VCaP (cell line): ENCODE measurements at regions not wholly inside any gene's neighbourhood (a gene's known extent, or its start where the extent isn't known, plus 50 kb on each side); places are given as distances from the start of the nearest gene placed in this dataset.

Experiments used
- H3K27ac ChIP-seq: fragments of 450-650 bp; 2 replicates; pipeline ENCODE4 v1.5.1; 2017
- CTCF ChIP-seq: fragments of 450-650 bp; conservative IDR thresholded peaks from 2 replicates; pipeline ENCODE4 v1.5.1; 2017; ENCODE audit warnings: mild to moderate bottlenecking, moderate library complexity

GRCh38 chr7:156051884-156052283 is 239.6 kb upstream of the SHH start:
- no peak for TF ChIP-seq CTCF
- no peak overlapping the region for H3K27ac ChIP-seq

GRCh38 chr7:156050636-156051569 is 238.6 kb upstream of the SHH start:
- TF ChIP-seq CTCF, result no peak
- no peak overlapping the region for H3K27ac ChIP-seq

GRCh38 chr7:156049366-156049765 is 237.1 kb upstream of the SHH start:
- no peak overlapping the region for H3K27ac ChIP-seq
- no peak for TF ChIP-seq CTCF

- no peak overlapping the region for H3K27ac ChIP-seq
- no peak for TF ChIP-seq CTCF
Observed at GRCh38 chr7:156046031-156046560, 233.8 kb upstream of the SHH start.

- TF ChIP-seq CTCF, result no peak
- no peak overlapping the region for H3K27ac ChIP-seq
Observed at GRCh38 chr7:156043416-156044178, 231.3 kb upstream of the SHH start.

GRCh38 chr7:156041398-156041797 is 229.1 kb upstream of the SHH start:
- TF ChIP-seq CTCF, result no peak
- no peak overlapping the region for H3K27ac ChIP-seq

- TF ChIP-seq CTCF, result no peak
- H3K27ac ChIP-seq, result no peak overlapping the region
Observed at GRCh38 chr7:156039971-156040677, 227.9 kb upstream of the SHH start.
